ENCODE measurements at regions not wholly inside any gene's neighbourhood (a gene's known extent, or its start where the extent isn't known, plus 50 kb on each side); places are given as distances from the start of the nearest gene placed in this dataset.

DNA sequence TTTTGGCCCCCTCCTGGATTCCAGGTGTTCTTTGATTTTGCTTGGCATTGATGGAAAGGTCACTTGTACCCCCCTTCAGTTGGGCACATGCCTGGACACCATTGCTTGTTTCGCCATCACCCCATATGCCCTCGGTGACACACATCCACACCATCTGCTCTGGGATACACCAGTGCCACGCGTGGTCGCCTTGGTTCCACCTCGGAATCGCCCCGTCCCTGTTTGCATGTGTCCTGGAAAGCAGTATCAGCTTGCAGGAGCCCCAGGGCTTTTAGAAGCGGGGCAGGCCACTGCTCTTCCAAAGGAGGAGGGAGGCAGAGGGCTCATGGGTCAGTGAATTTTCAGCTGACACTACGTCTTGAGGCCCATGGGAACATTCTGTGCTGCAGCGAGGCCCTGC, 607.9 kb downstream of the KCNJ18 start:
- TF ChIP-seq CTCF (conservative IDR thresholded peaks at IDR 0.05; ENCODE audit: low read depth, low read length) (no peak), EZH2 (IDR thresholded peaks at IDR 0.05; ENCODE audit: borderline replicate concordance, low read depth, low read length, poor library complexity, severe bottlenecking) (no peak)

Data from A673 (cell line).